IMR-90 (cell line): ENCODE measurements at regions not wholly inside any gene's neighbourhood (a gene's known extent, or its start where the extent isn't known, plus 50 kb on each side); places are given as distances from the start of the nearest gene placed in this dataset.

ENCODE experiments used
- ATAC-seq: fragments of 200-7000 bp; cut with Tn5 transposase; 2 replicates; pipeline ENCODE4 v1.9.1; 2020; ENCODE audit warnings: low read depth, mild to moderate bottlenecking, moderate library complexity
- BruUV-seq: library from RNA; stranded (reverse); fragments of 400-500 nt; replicated peaks from 2 replicates; lab custom pipeline; 2021; lab: Mats Ljungman, UMichigan
- CTCF ChIA-PET: fragments of 300-600 bp; formaldehyde crosslinking; extraction: SDS; loops from one replicate; lab custom pipeline; 2021; ENCODE audit warnings: antibody characterized with exemption; lab: Yijun Ruan, JAX
- POLR2A ChIA-PET: fragments of 300-600 bp; sonication (Branson Sonifier 250); formaldehyde crosslinking; loops from one replicate; lab custom pipeline; 2022; ENCODE audit warnings: antibody characterized with exemption; ENCODE audit not compliant: unreplicated experiment; lab: Charles Lee
- DNase-seq: peaks from one replicate; pipeline ENCODE4 v3.0.0; 2013
- H2AFZ ChIP-seq: replicated peaks from 2 replicates; pipeline ENCODE3; 2013; ENCODE audit warnings: low read length, mild to moderate bottlenecking; ENCODE audit not compliant: poor library complexity
- H2AK5ac ChIP-seq: 2 replicates; pipeline ENCODE4 v1.6.1; 2013; ENCODE audit warnings: low read depth, low read length, inconsistent platforms
- H2AK9ac ChIP-seq: replicated peaks from 2 replicates; pipeline ENCODE3; 2013; ENCODE audit warnings: mild to moderate bottlenecking, low read depth, low read length, moderate library complexity; ENCODE audit not compliant: poor library complexity
- H2BK120ac ChIP-seq: 2 replicates; pipeline ENCODE4 v1.6.1; 2013; ENCODE audit warnings: low read depth, low read length, inconsistent platforms
- H2BK15ac ChIP-seq: 3 replicates; pipeline ENCODE4 v1.6.1; 2013; ENCODE audit warnings: low read depth, low read length, inconsistent platforms
- H2BK20ac ChIP-seq: 2 replicates; pipeline ENCODE4 v1.6.1; 2013; ENCODE audit warnings: low read depth, mild to moderate bottlenecking, inconsistent platforms, low read length, moderate library complexity
- H2BK5ac ChIP-seq: 2 replicates; pipeline ENCODE4 v1.6.1; 2013; ENCODE audit warnings: mild to moderate bottlenecking, low read depth, low read length, inconsistent platforms; ENCODE audit not compliant: poor library complexity, severe bottlenecking
- H3K14ac ChIP-seq: replicated peaks from 2 replicates; pipeline ENCODE4 v1.6.1; 2013; ENCODE audit warnings: low read depth, low read length, inconsistent platforms
- H3K18ac ChIP-seq: 2 replicates; pipeline ENCODE4 v1.6.1; 2013; ENCODE audit warnings: low read depth, low read length, control low read depth
- H3K23ac ChIP-seq: 2 replicates; pipeline ENCODE4 v1.6.1; 2013; ENCODE audit warnings: low read depth, low read length, inconsistent platforms
- H3K27ac ChIP-seq: 2 replicates; pipeline ENCODE4 v1.5.1; 2013; ENCODE audit warnings: mild to moderate bottlenecking, control low read depth, low read length; ENCODE audit not compliant: insufficient read depth
- H3K27me3 ChIP-seq: 2 replicates; pipeline ENCODE4 v1.6.1; 2013; ENCODE audit warnings: low read length; ENCODE audit not compliant: control insufficient read depth, insufficient read depth
- H3K36me3 ChIP-seq: 2 replicates; pipeline ENCODE4 v1.6.1; 2013; ENCODE audit warnings: low read length, mixed read lengths; ENCODE audit not compliant: control insufficient read depth, insufficient read depth
- H3K4ac ChIP-seq: 2 replicates; pipeline ENCODE4 v1.6.1; 2013; ENCODE audit warnings: low read depth, low read length, inconsistent platforms
- H3K4me1 ChIP-seq: 2 replicates; pipeline ENCODE4 v1.6.1; 2013; ENCODE audit warnings: low read length, mixed read lengths; ENCODE audit not compliant: control insufficient read depth, insufficient read depth
- H3K4me2 ChIP-seq: 2 replicates; pipeline ENCODE4 v1.6.1; 2013; ENCODE audit warnings: low read depth, mild to moderate bottlenecking, control low read depth, low read length, moderate library complexity
- H3K4me3 ChIP-seq: 2 replicates; pipeline ENCODE4 v1.5.1; 2013; ENCODE audit warnings: low read depth, mild to moderate bottlenecking, control low read depth, low read length, moderate library complexity; ENCODE audit not compliant: insufficient read depth
- H3K56ac ChIP-seq: 2 replicates; pipeline ENCODE4 v1.6.1; 2013; ENCODE audit warnings: low read length, inconsistent platforms; ENCODE audit not compliant: insufficient read depth; ENCODE audit errors: extremely low read depth
- H3K79me1 ChIP-seq, 2 experiments: 2 replicates each; pipeline ENCODE4 v1.6.1; 2013; ENCODE audit warnings: low read length in 2 of 2, inconsistent platforms in 1 of 2, low read depth in 1 of 2
- H3K9ac ChIP-seq: 2 replicates; pipeline ENCODE4 v1.6.1; 2013; ENCODE audit warnings: low read depth, low read length, control low read depth
- H3K9me1 ChIP-seq: 2 replicates; pipeline ENCODE4 v1.6.1; 2013; ENCODE audit warnings: low read length, inconsistent platforms; ENCODE audit not compliant: insufficient read depth
- H3K9me3 ChIP-seq: 2 replicates; pipeline ENCODE4 v1.6.1; 2013; ENCODE audit warnings: low read length; ENCODE audit not compliant: control insufficient read depth, insufficient read depth
- H4K20me1 ChIP-seq: 2 replicates; pipeline ENCODE4 v1.6.1; 2013; ENCODE audit warnings: low read length, inconsistent platforms; ENCODE audit not compliant: insufficient read depth
- H4K5ac ChIP-seq: 2 replicates; pipeline ENCODE4 v1.6.1; 2013; ENCODE audit warnings: mild to moderate bottlenecking, low read depth, low read length, control low read depth
- H4K8ac ChIP-seq, 2 experiments: 2 replicates each; pipeline ENCODE4 v1.6.1; 2013; ENCODE audit warnings: low read depth in 2 of 2, low read length in 2 of 2, control low read depth in 1 of 2, inconsistent platforms in 1 of 2
- H4K91ac ChIP-seq: 2 replicates; pipeline ENCODE4 v1.6.1; 2013; ENCODE audit warnings: low read depth, low read length, inconsistent platforms; ENCODE audit not compliant: insufficient read depth
- MAFK ChIP-seq: IDR thresholded peaks from 2 replicates; pipeline ENCODE4 v1.6.1; 2012; ENCODE audit warnings: low read depth, low read length, improper control_type of control experiment
- POLR2A ChIP-seq: IDR thresholded peaks from 2 replicates; pipeline ENCODE4 v1.6.1; 2012; ENCODE audit warnings: mild to moderate bottlenecking, low read depth, low read length
- RAD21 ChIP-seq: IDR thresholded peaks from 2 replicates; pipeline ENCODE4 v1.6.1; 2012; ENCODE audit warnings: low read length, improper control_type of control experiment
- RCOR1 ChIP-seq: IDR thresholded peaks from 2 replicates; pipeline ENCODE4 v1.6.1; 2012; ENCODE audit warnings: mild to moderate bottlenecking, low read length, improper control_type of control experiment; ENCODE audit not compliant: insufficient replicate concordance
- RFX5 ChIP-seq: IDR thresholded peaks from 2 replicates; pipeline ENCODE4 v1.8.0; 2012; ENCODE audit warnings: low read depth, mild to moderate bottlenecking, low read length, moderate library complexity
- USF2 ChIP-seq: fragments of 150-350 bp; IDR thresholded peaks from 2 replicates; pipeline ENCODE4 v1.6.1; 2017; ENCODE audit warnings: mild to moderate bottlenecking, antibody characterized with exemption, low read length, low read depth
- dilution Hi-C: fragments of 300-500 bp; cut with HindIII; formaldehyde crosslinking; loops from one replicate; pipeline ENCODE4 v1.14.3; 2018; ENCODE audit warnings: low sequenced_read_pairs; ENCODE audit not compliant: unreplicated experiment
- in situ Hi-C: fragments of 300-500 bp; cut with MboI; formaldehyde crosslinking; loops from 3 replicates; pipeline ENCODE4 v1.14.3; 2019; ENCODE audit warnings: low sequenced_read_pairs, inconsistent platforms, mixed read lengths
- intact Hi-C: fragments of 100-400 bp; cut with micrococcal nuclease; formaldehyde crosslinking; loops from 2 replicates; pipeline ENCODE4 v1.10.0; 2022

- intact Hi-C loops: no loop called here
- H3K56ac ChIP-seq: no peak overlapping the region
- H2AK9ac ChIP-seq: no peak overlapping the region
- no peaks in the 10 kb centered on the region for H3K27me3 ChIP-seq
- H3K27ac ChIP-seq: no peak overlapping the region
- no peak overlapping the region for H4K5ac ChIP-seq
- H3K79me1 ChIP-seq: no peaks in the 10 kb centered on the region
- no peak overlapping the region for H3K4me2 ChIP-seq
- CTCF ChIA-PET: no interaction called here
- no peak overlapping the region for H3K9ac ChIP-seq
- no peak overlapping the region for H3K4me3 ChIP-seq
- no peak overlapping the region for H2BK120ac ChIP-seq
- TF ChIP-seq RCOR1 (no peak), POLR2A (no peak), MAFK (no peak), USF2 (no peak), RFX5 (no peak), RAD21 (no peak)
- in situ Hi-C loops: no loop called here
- H3K36me3 ChIP-seq: no peaks in the 10 kb centered on the region
- no peak overlapping the region for H2BK20ac ChIP-seq
- H3K4ac ChIP-seq: no peak overlapping the region
- no TSS peak for BruUV-seq
- no peak overlapping the region for H4K8ac ChIP-seq
- dilution Hi-C loops: no loop called here
- POLR2A ChIA-PET: no interaction called here
- H3K9me3 ChIP-seq: peaks cover 4% of the 10 kb centered on the region; the same call in 1 of the 2 replicates
- no peaks in the 10 kb centered on the region for H4K20me1 ChIP-seq
- ATAC-seq: no peak
- H2BK15ac ChIP-seq: no peak overlapping the region
- H3K23ac ChIP-seq: no peak overlapping the region
- no peak overlapping the region for H2AFZ ChIP-seq
- no peak overlapping the region for H2BK5ac ChIP-seq
- no peaks in the 10 kb centered on the region for H3K4me1 ChIP-seq
- H3K18ac ChIP-seq: no peak overlapping the region
- no peak overlapping the region for H3K14ac ChIP-seq
- H3K9me1 ChIP-seq: no peaks in the 10 kb centered on the region
- H2AK5ac ChIP-seq: no peak overlapping the region
- DNase-seq: no peak
- no peak overlapping the region for H4K91ac ChIP-seq
Observed at GRCh38 chr6:95841560-95841959, 174.2 kb upstream of the FUT9 start.
